T-helper 1 cell treated with Interleukin-12 subunit alpha and Interleukin-12 subunit beta and Interleukin-4 antibody, amounts not matched to agents 30 ng/mL and 1 ng/mL, for 36 hours (primary cell): ENCODE measurements at regions not wholly inside any gene's neighbourhood (a gene's known extent, or its start where the extent isn't known, plus 50 kb on each side); places are given as distances from the start of the nearest gene placed in this dataset.
"Not testable (repeated sequence)": the region's sequence is repeated elsewhere in the genome, so short reads cannot be mapped to it uniquely, and the experiment has no call there.

Experiments used
- intact Hi-C: fragments of 100-400 bp; cut with micrococcal nuclease; formaldehyde crosslinking; loops from one replicate; pipeline ENCODE4 v1.15.1; 2024

GRCh38 chrX:94576367-94577004 is 902.5 kb downstream of the FAM133A start:
- intact Hi-C loops: no loop called here

- intact Hi-C loops: no loop called here
Measured at GRCh38 chrX:94600077-94600476, 926.1 kb downstream of the FAM133A start.

- intact Hi-C loops: no loop called here
Measured at GRCh38 chrX:94612140-94612539, 938.1 kb downstream of the FAM133A start.

GRCh38 chrX:94633237-94633636 is 959.2 kb downstream of the FAM133A start:
- intact Hi-C loops: no loop called here

GRCh38 chrX:94635003-94635402 is 961.0 kb downstream of the FAM133A start:
- intact Hi-C loops: no loop called here

- intact Hi-C loops: no loop called here
Measured at GRCh38 chrX:94645726-94646125, 971.7 kb downstream of the FAM133A start.

GRCh38 chrX:94655180-94655579 is 981.2 kb downstream of the FAM133A start:
- intact Hi-C loops: no loop called here

GRCh38 chrX:94662689-94663088 is 988.7 kb downstream of the FAM133A start:
- intact Hi-C loops: no loop called here

GRCh38 chrX:94676285-94676684 is 1002.3 kb downstream of the FAM133A start:
- intact Hi-C loops: no loop called here

GRCh38 chrX:94686071-94686470 is 1012.1 kb downstream of the FAM133A start:
- intact Hi-C loops: no loop called here

GRCh38 chrX:94695910-94696309 is 1021.9 kb downstream of the FAM133A start:
- intact Hi-C loops: no loop called here

- intact Hi-C loops: not testable (repeated sequence)
Measured at GRCh38 chrX:94704348-94705256, 1030.6 kb downstream of the FAM133A start.

- intact Hi-C loops: no loop called here
Measured at GRCh38 chrX:94721386-94721785, 1047.4 kb downstream of the FAM133A start.

GRCh38 chrX:94722578-94722977 is 1048.6 kb downstream of the FAM133A start:
- intact Hi-C loops: no loop called here

- intact Hi-C loops: no loop called here
Measured at GRCh38 chrX:94742772-94743171, 1068.8 kb downstream of the FAM133A start.

GRCh38 chrX:94743478-94743877 is 1069.5 kb downstream of the FAM133A start:
- intact Hi-C loops: no loop called here

- intact Hi-C loops: no loop called here
Measured at GRCh38 chrX:94744786-94745185, 1070.8 kb downstream of the FAM133A start.

GRCh38 chrX:94751611-94752010 is 1077.6 kb downstream of the FAM133A start:
- intact Hi-C loops: no loop called here

- intact Hi-C loops: no loop called here
Measured at GRCh38 chrX:94752434-94753169, 1078.6 kb downstream of the FAM133A start.

GRCh38 chrX:94758130-94758529 is 1084.1 kb downstream of the FAM133A start:
- intact Hi-C loops: no loop called here

GRCh38 chrX:94775640-94776039 is 1101.6 kb downstream of the FAM133A start:
- intact Hi-C loops: no loop called here

GRCh38 chrX:94813541-94813940 is 1139.5 kb downstream of the FAM133A start:
- intact Hi-C loops: no loop called here
